Esophagus squamous epithelium (tissue), 4 donors: ENCODE measurements at regions not wholly inside any gene's neighbourhood (a gene's known extent, or its start where the extent isn't known, plus 50 kb on each side); places are given as distances from the start of the nearest gene placed in this dataset.

Source experiments
- POLR2A ChIP-seq, 4 donors: fragments of 450-650 bp; IDR thresholded peaks; one replicate each; pipeline ENCODE4 v1.6.1; 2017; ENCODE audit warnings: antibody characterized with exemption in 4 of 4, mild to moderate bottlenecking in 4 of 4, moderate library complexity in 3 of 4
- TF ChIP-seq, protein P1 (sequence below), 6 experiments: fragments of 450-650 bp in 4 of 6; fragments of 200-600 bp in 2 of 6; sonication (generic) in 2 of 6; IDR thresholded peaks; one replicate each; pipeline ENCODE4 v1.5.1; 2016 to 2019; ENCODE audit warnings: antibody characterized with exemption in 6 of 6, mild to moderate bottlenecking in 4 of 6, moderate library complexity in 4 of 6

DNA sequence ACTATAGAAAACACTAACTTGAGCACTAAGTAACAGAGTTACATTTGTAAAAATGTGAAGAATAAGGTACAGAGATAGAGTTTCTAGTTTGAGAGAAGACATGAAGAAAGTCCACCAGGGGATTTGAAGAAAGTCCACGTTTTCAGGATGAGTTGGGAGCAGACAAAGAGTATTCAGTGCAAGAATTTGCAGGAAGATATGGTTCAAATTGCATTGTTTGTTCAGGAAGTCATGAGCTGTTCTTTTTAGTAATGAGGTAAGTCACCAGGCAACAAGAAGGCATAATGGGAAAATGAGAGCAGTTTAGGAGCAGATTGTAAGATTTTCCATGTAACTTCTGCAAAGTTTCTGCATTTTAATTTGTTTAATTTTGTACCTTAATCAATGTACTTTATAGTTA, 618.0 kb downstream of the DACH1 start:
- TF ChIP-seq, protein P1, sequence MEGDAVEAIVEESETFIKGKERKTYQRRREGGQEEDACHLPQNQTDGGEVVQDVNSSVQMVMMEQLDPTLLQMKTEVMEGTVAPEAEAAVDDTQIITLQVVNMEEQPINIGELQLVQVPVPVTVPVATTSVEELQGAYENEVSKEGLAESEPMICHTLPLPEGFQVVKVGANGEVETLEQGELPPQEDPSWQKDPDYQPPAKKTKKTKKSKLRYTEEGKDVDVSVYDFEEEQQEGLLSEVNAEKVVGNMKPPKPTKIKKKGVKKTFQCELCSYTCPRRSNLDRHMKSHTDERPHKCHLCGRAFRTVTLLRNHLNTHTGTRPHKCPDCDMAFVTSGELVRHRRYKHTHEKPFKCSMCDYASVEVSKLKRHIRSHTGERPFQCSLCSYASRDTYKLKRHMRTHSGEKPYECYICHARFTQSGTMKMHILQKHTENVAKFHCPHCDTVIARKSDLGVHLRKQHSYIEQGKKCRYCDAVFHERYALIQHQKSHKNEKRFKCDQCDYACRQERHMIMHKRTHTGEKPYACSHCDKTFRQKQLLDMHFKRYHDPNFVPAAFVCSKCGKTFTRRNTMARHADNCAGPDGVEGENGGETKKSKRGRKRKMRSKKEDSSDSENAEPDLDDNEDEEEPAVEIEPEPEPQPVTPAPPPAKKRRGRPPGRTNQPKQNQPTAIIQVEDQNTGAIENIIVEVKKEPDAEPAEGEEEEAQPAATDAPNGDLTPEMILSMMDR (IDR thresholded peaks at IDR 0.05) = no peak
- no peak for TF ChIP-seq POLR2A (IDR thresholded peaks at IDR 0.05)
